ENCODE measurements at regions not wholly inside any gene's neighbourhood (a gene's known extent, or its start where the extent isn't known, plus 50 kb on each side); places are given as distances from the start of the nearest gene placed in this dataset.

DNA sequence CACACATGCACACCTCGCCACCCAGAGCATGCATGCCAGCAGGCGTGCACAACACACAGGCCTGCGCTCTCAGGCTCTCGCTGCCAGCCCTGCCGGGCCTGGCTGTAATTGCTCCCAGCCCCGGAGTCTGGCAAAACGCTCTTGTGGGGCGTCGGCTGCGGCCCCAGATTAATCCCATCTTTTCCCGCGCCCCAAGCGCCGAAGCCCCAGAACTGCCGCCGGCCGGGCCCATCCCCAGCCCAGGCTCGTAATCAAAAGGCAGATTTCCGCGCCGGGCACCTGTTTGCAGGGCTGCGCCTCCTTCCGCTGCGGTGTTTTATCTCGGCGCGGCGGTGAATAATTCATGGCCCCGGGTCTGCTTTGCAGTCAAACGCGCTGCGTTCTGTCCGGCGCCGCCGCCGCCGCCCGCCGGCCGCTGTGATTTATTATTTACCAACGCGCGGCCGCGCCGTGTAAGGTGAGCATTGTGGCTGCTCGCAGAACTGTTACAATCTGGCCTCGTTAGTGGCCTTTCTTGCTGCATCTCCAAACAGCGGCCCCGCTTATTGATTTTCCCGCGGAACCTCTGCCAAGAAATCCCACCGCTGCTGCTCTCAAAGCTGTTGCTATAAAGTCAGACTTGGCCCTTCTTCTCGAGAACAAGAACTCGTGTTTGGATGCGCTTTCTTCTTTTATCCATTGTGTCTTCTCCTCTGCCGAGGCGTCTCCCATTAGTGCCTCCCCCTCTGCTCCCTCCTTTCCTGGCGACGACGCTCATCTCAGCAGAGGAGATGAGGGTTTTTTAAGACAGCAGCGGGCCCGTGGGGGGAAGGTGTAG, 126.1 kb downstream of the IRX5 start:
- TF ChIP-seq CTCF (optimal IDR thresholded peaks at IDR 0.05 in 1 of 3, IDR thresholded peaks at IDR 0.05 in 1 of 3, conservative IDR thresholded peaks at IDR 0.05 in 1 of 3; ENCODE audit: extremely low read depth in 1 of 3, insufficient read depth in 2 of 3, low read length in 3 of 3) (no peak), EZH2 (IDR thresholded peaks at IDR 0.05; ENCODE audit: low read length) (no peak)
